GM12872 (cell line): ENCODE measurements at regions not wholly inside any gene's neighbourhood (a gene's known extent, or its start where the extent isn't known, plus 50 kb on each side); places are given as distances from the start of the nearest gene placed in this dataset.

Source experiments
- TF ChIP-seq, protein P1 (sequence below): IDR thresholded peaks from 3 replicates; pipeline ENCODE4 v1.5.1; 2011; ENCODE audit warnings: low read depth, mild to moderate bottlenecking, low read length, moderate library complexity; ENCODE audit not compliant: insufficient read depth

DNA sequence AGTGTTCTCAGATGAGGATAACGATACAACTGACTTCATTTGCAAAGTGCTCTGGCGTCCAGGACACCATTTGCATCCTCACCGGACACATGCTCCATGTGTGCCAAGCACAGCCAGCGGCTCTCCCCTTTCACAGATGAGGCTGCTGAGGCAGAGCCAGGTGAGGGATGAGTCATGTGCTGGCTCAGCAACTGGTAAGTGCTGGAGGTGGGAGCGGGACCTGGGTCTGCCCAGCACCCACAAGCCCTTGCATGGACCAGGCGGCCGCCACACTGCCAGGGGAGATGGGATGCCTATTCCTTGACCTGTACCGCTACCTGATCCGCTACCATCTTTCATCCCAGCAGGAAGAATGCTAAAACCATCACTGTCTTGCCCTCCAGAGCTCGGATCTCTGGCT lies 86.2 kb upstream of the ASB18 start:
- TF ChIP-seq, protein P1, sequence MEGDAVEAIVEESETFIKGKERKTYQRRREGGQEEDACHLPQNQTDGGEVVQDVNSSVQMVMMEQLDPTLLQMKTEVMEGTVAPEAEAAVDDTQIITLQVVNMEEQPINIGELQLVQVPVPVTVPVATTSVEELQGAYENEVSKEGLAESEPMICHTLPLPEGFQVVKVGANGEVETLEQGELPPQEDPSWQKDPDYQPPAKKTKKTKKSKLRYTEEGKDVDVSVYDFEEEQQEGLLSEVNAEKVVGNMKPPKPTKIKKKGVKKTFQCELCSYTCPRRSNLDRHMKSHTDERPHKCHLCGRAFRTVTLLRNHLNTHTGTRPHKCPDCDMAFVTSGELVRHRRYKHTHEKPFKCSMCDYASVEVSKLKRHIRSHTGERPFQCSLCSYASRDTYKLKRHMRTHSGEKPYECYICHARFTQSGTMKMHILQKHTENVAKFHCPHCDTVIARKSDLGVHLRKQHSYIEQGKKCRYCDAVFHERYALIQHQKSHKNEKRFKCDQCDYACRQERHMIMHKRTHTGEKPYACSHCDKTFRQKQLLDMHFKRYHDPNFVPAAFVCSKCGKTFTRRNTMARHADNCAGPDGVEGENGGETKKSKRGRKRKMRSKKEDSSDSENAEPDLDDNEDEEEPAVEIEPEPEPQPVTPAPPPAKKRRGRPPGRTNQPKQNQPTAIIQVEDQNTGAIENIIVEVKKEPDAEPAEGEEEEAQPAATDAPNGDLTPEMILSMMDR = no peak

DNA sequence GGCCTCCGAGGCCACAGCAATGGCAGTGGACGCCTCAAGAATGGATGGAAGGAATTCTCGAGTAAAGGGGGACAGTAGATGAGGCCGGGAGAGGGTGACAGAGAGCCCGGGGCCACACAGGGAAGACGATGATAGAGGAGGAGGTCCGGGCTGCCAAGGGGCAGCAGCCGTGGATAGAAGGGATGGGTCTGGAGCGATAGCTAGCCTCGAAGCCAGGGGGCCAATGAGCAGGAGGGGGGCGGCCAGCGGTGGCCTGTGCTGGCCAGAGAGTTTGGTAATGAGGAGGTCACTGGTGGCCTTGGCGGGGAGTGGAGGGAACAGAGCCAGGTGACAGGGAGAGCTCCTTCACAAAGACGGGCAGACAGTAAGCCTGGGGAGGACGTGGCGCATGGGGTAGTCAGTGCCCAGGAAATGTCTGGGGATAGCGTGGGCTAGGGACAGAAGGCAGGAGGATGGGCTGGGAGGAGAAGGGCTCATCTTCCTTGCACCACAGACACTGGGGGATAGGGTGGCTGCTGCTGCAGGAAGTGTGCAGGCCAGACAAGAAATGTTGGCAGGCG lies 87.8 kb upstream of the ASB18 start:
- TF ChIP-seq, protein P1 = no peak

DNA sequence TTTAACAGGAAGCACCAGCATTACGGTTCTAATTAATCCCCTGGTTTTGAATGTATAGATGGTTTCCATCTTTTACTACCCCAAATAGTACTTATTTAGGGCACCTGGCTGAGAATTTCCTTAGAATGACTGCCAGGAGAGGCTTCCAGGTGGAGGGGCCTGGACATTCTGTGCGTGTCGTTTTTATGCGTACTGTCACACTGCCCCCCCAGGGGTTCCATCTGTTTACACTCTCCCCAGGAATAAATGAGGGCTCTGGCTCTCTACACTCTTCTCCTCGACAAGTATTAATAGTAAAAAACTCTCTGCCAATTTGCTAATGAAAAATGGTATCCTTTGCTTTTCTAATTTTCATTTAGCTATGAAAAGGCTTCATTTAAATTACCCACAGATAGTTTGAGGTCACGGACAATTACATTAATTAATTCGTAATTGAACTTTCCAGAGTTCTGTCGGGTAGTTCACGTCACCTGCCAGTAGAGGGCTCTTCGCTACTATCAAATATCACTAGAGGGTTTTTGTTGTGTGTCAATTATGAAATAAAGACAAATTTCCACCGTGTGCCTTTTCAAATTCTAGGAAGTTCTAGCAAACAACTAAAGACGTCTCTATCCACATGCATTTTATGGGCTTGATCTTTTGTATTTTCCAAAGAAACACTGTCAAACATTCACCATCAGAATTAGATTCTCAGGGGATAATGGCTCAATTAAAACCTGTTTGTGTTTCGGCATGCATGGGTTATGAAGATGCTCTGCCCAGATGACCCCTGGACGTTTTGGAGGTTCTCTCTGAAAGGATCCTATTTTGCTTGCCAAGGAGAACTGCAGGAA lies 88.8 kb upstream of the ASB18 start:
- TF ChIP-seq, protein P1 = peak; percentile 67

DNA sequence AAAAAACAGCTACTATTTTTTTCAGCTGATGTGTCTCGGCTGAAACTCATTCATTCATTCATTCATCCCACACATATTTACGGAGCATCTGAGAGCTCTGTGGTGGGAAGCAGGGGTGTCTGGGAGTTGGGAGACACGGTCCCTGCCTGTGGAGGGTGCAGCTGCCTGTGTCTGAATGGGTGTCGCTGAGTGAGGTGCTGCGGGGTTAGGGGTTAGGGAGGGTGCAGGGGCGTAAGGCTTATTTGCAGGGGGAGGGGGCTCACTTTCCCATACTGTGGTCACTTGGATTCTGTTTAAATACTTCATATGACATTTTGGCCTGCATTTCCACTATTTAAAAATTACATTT lies 89.4 kb upstream of the ASB18 start:
- TF ChIP-seq, protein P1 = no peak

DNA sequence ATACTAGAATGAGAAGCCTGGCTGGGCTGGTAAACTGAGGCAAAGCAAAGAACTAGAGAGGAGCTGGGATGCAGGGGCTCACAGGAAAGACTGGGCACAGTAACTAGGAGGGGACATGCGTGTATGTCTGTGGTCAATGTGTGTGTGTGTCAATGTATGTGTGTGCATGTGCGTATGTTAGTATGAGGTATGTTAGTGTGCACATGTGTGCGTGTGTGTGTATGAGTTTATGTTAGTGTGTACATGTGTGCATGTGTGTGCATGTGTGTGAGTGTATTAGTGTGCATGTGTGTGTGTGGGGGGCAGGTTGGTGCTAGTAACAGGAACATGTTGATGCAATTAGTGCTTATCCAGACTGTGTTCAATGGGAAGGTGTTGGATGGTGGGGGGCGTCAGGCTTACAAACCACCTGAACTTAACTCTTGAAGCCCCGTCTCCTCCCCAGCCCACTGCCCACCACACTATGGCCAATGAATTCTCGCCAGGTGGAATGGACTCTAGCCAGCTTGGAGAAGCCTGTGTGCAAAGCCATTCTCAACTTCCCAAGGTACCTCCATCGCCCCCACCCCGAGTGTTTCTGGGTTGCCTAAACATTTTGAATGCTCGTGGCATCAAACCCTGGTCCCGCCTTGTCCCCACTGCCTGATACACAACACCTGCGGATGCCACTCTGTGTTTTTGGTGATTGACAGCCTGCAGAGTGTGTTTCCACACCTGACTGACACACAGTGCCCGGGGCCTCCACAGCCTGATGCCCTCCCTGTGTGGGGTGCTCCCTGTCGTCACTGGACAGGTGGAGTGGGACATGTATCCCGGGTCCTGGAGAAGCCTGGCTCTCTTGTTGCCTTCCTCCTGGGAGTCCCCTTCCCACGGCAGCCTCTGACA lies 90.1 kb upstream of the ASB18 start:
- TF ChIP-seq, protein P1 = no peak

DNA sequence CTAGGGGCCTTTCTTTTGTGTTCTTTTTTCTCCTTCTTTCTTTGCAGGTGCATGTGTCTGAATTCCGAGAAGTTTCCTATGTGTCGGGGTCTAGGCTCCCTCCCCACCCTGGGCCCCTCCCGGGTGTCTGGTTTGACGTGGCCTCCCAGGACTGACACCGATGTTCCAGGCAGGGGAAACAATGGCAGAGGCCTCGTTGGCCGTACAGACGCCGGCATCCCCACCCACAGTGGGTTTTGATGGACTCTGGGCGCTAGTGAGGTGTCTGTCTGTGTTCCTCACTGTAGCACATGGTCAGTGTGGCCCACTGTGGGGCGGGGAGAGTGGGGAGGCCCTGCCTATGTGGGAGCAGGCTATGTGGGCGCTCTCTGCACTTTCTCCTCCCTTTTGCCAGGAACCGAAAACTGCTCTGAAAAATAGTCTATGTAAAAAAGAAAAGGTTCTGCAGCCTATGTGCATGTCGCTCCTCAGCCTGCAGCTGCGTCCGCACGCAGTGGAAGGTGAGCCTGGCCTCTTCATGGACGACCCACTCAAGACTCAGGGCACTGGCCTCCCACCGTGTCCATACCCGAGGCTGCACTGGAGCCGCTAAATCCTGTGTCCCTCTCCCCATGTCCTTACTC lies 90.9 kb upstream of the ASB18 start:
- TF ChIP-seq, protein P1 = no peak

DNA sequence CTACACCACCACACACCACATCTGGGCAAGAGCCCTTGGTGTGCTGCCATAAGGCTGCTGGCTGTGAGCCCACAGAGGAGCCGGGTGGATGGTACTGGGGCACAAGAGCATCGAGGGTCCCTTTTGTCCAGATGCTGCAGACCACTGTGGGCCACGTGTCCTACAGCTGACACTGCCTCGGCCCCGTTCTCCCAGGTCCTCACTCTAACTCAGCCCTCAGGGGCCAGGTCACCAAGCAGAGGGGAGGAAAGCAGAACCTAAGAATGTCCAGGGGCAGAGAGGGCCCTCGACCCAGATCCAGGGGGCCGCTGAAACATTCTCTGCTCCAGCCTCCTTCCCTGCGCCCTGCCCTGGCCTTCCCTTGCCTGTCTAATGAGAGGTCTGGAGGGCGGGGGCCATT lies 91.7 kb upstream of the ASB18 start:
- TF ChIP-seq, protein P1 = no peak
